ENCODE measurements at regions not wholly inside any gene's neighbourhood (a gene's known extent, or its start where the extent isn't known, plus 50 kb on each side); places are given as distances from the start of the nearest gene placed in this dataset.

- TF ChIP-seq MAZ (IDR thresholded peaks at IDR 0.05; ENCODE audit: borderline replicate concordance, low read depth, low read length) (no peak), RCOR1 (IDR thresholded peaks at IDR 0.05; ENCODE audit: low read depth, low read length) (no peak), FOSL2 (IDR thresholded peaks at IDR 0.05) (no peak), FOSL2 (CRISPR knock-in tag; IDR thresholded peaks at IDR 0.05) (no peak), POLR2A (IDR thresholded peaks at IDR 0.05; ENCODE audit: low read length) (no peak), CBX8 (IDR thresholded peaks at IDR 0.05) (no peak), EP300 (IDR thresholded peaks at IDR 0.05) (no peak), MYC (IDR thresholded peaks at IDR 0.05; ENCODE audit: borderline replicate concordance, low read length) (no peak), RAD21 (conservative IDR thresholded peaks at IDR 0.05 in 1 of 2, IDR thresholded peaks at IDR 0.05 in 1 of 2) (no peak), RNF2 (IDR thresholded peaks at IDR 0.05; ENCODE audit: borderline replicate concordance, low read depth) (no peak), ZNF302 (CRISPR knock-in tag; IDR thresholded peaks at IDR 0.05) (no peak), JUN (IDR thresholded peaks at IDR 0.05) (no peak)
- TF ChIP-seq, protein P1, sequence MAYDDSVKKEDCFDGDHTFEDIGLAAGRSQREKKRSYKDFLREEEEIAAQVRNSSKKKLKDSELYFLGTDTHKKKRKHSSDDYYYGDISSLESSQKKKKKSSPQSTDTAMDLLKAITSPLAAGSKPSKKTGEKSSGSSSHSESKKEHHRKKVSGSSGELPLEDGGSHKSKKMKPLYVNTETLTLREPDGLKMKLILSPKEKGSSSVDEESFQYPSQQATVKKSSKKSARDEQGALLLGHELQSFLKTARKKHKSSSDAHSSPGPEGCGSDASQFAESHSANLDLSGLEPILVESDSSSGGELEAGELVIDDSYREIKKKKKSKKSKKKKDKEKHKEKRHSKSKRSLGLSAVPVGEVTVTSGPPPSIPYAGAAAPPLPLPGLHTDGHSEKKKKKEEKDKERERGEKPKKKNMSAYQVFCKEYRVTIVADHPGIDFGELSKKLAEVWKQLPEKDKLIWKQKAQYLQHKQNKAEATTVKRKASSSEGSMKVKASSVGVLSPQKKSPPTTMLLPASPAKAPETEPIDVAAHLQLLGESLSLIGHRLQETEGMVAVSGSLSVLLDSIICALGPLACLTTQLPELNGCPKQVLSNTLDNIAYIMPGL (CRISPR knock-in tag; IDR thresholded peaks at IDR 0.05; ENCODE audit: borderline replicate concordance) = no peak
- TF ChIP-seq, protein P2, sequence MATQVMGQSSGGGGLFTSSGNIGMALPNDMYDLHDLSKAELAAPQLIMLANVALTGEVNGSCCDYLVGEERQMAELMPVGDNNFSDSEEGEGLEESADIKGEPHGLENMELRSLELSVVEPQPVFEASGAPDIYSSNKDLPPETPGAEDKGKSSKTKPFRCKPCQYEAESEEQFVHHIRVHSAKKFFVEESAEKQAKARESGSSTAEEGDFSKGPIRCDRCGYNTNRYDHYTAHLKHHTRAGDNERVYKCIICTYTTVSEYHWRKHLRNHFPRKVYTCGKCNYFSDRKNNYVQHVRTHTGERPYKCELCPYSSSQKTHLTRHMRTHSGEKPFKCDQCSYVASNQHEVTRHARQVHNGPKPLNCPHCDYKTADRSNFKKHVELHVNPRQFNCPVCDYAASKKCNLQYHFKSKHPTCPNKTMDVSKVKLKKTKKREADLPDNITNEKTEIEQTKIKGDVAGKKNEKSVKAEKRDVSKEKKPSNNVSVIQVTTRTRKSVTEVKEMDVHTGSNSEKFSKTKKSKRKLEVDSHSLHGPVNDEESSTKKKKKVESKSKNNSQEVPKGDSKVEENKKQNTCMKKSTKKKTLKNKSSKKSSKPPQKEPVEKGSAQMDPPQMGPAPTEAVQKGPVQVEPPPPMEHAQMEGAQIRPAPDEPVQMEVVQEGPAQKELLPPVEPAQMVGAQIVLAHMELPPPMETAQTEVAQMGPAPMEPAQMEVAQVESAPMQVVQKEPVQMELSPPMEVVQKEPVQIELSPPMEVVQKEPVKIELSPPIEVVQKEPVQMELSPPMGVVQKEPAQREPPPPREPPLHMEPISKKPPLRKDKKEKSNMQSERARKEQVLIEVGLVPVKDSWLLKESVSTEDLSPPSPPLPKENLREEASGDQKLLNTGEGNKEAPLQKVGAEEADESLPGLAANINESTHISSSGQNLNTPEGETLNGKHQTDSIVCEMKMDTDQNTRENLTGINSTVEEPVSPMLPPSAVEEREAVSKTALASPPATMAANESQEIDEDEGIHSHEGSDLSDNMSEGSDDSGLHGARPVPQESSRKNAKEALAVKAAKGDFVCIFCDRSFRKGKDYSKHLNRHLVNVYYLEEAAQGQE (IDR thresholded peaks at IDR 0.05) = no peak
- TF ChIP-seq, protein P3, sequence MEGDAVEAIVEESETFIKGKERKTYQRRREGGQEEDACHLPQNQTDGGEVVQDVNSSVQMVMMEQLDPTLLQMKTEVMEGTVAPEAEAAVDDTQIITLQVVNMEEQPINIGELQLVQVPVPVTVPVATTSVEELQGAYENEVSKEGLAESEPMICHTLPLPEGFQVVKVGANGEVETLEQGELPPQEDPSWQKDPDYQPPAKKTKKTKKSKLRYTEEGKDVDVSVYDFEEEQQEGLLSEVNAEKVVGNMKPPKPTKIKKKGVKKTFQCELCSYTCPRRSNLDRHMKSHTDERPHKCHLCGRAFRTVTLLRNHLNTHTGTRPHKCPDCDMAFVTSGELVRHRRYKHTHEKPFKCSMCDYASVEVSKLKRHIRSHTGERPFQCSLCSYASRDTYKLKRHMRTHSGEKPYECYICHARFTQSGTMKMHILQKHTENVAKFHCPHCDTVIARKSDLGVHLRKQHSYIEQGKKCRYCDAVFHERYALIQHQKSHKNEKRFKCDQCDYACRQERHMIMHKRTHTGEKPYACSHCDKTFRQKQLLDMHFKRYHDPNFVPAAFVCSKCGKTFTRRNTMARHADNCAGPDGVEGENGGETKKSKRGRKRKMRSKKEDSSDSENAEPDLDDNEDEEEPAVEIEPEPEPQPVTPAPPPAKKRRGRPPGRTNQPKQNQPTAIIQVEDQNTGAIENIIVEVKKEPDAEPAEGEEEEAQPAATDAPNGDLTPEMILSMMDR (IDR thresholded peaks at IDR 0.05) = no peak
Measured at GRCh38 chr19:32255536-32256295, 89.7 kb upstream of the ZNF507 start.

All from A549 (cell line).